Inflammatory macrophage treated with lipopolysaccharide for 1 hour (primary cell): ENCODE measurements at regions not wholly inside any gene's neighbourhood (a gene's known extent, or its start where the extent isn't known, plus 50 kb on each side); places are given as distances from the start of the nearest gene placed in this dataset.

Experiments used
- DNase-seq, 2 donors: peaks; one replicate each; pipeline ENCODE4 v3.0.0-alpha.2; 2020 to 2022

- no peak for DNase-seq
These were observed 188.1 kb upstream of the CELF2 start for GRCh38 chr10:10829576-10829975.

- DNase-seq = peak; percentile 14 to 25
These were observed 187.2 kb upstream of the CELF2 start for GRCh38 chr10:10830293-10830986.

GRCh38 chr10:10831085-10831484, 186.6 kb upstream of the CELF2 start:
- no peak for DNase-seq

GRCh38 chr10:10833955-10834354, 183.7 kb upstream of the CELF2 start:
- no peak for DNase-seq

- DNase-seq = no peak
These were observed 173.4 kb upstream of the CELF2 start for GRCh38 chr10:10844251-10844650.

GRCh38 chr10:10845185-10845584, 172.5 kb upstream of the CELF2 start:
- DNase-seq = no peak

- DNase-seq = no peak
These were observed 171.7 kb upstream of the CELF2 start for GRCh38 chr10:10845826-10846503.

GRCh38 chr10:10846504-10846900, 171.2 kb upstream of the CELF2 start:
- no peak for DNase-seq

GRCh38 chr10:10847387-10847786, 170.3 kb upstream of the CELF2 start:
- no peak for DNase-seq

- no peak for DNase-seq
These were observed 169.1 kb upstream of the CELF2 start for GRCh38 chr10:10848488-10849111.

- no peak for DNase-seq
These were observed 168.4 kb upstream of the CELF2 start for GRCh38 chr10:10849306-10849705.

GRCh38 chr10:10850214-10850613, 167.5 kb upstream of the CELF2 start:
- DNase-seq = no peak

- DNase-seq = no peak
These were observed 165.2 kb upstream of the CELF2 start for GRCh38 chr10:10852464-10852863.

- DNase-seq = no peak
These were observed 163.7 kb upstream of the CELF2 start for GRCh38 chr10:10853954-10854353.

- no peak for DNase-seq
These were observed 162.9 kb upstream of the CELF2 start for GRCh38 chr10:10854725-10855124.

GRCh38 chr10:10855151-10855581, 162.5 kb upstream of the CELF2 start:
- DNase-seq = no peak

GRCh38 chr10:10860455-10860976, 157.2 kb upstream of the CELF2 start:
- no peak for DNase-seq

- DNase-seq = no peak
These were observed 152.4 kb upstream of the CELF2 start for GRCh38 chr10:10865303-10865702.

- DNase-seq = no peak
These were observed 151.8 kb upstream of the CELF2 start for GRCh38 chr10:10865913-10866312.

GRCh38 chr10:10869592-10869991, 148.1 kb upstream of the CELF2 start:
- no peak for DNase-seq

- peak in 1 of 2 donors; percentile 7 for DNase-seq
These were observed 147.0 kb upstream of the CELF2 start for GRCh38 chr10:10870523-10871241.

- DNase-seq = no peak
These were observed 146.3 kb upstream of the CELF2 start for GRCh38 chr10:10871352-10871751.

- no peak for DNase-seq
These were observed 145.5 kb upstream of the CELF2 start for GRCh38 chr10:10872035-10872673.
